ENCODE measurements at regions not wholly inside any gene's neighbourhood (a gene's known extent, or its start where the extent isn't known, plus 50 kb on each side); places are given as distances from the start of the nearest gene placed in this dataset.

- Histone ChIP-seq H3K9me3 (ENCODE audit: control insufficient read depth in 2 of 3, insufficient read depth in 1 of 3, low read length in 3 of 3) (peaks cover 0 to 5% (median 0%) of the 10 kb centered on the region in 3 donors), H3K27ac (ENCODE audit: low read depth in 2 of 2, low read length in 2 of 2) (no peak overlapping the region), H3K4me1 (ENCODE audit: control insufficient read depth in 2 of 3, insufficient read depth in 2 of 3, low read depth in 1 of 3, low read length in 3 of 3) (no peaks in the 10 kb centered on the region), H3K9ac (ENCODE audit: low read length in 3 of 3) (no peak overlapping the region), H3K36me3 (ENCODE audit: control insufficient read depth in 2 of 3, insufficient read depth in 3 of 3, low read length in 3 of 3) (no peaks in the 10 kb centered on the region), H3K4me3 (ENCODE audit: low read length in 3 of 3) (no peak overlapping the region), H3K27me3 (ENCODE audit: control insufficient read depth, insufficient read depth, low read length) (no peaks in the 10 kb centered on the region)
- intact Hi-C loops (cut with DNase I) = no loop called here
- DNase-seq (no peak), FAIRE-seq (no peak)
- no peak for TF ChIP-seq CTCF (IDR thresholded peaks at IDR 0.05; ENCODE audit: borderline replicate concordance, extremely low read depth, insufficient read depth)
Measured at GRCh38 chr9:86670536-86670935, 276.8 kb downstream of the GAS1 start.

GRCh38 chr9:86670076-86670475 lies 277.2 kb downstream of the GAS1 start:
- FAIRE-seq = no peak
- no peak for DNase-seq

GRCh38 chr9:86669422-86669821 lies 277.9 kb downstream of the GAS1 start:
- H3K9ac ChIP-seq (ENCODE audit: low read length in 3 of 3) = no peak overlapping the region
- no peaks in the 10 kb centered on the region for H3K27me3 ChIP-seq (ENCODE audit: control insufficient read depth, insufficient read depth, low read length)
- FAIRE-seq (no peak), DNase-seq (peak in 1 of 5 donors; percentile 25)
- no peaks in the 10 kb centered on the region for H3K36me3 ChIP-seq (ENCODE audit: control insufficient read depth in 2 of 3, insufficient read depth in 3 of 3, low read length in 3 of 3)
- no peak for TF ChIP-seq CTCF (IDR thresholded peaks at IDR 0.05; ENCODE audit: borderline replicate concordance, extremely low read depth, insufficient read depth)
- H3K9me3 ChIP-seq (ENCODE audit: control insufficient read depth in 2 of 3, insufficient read depth in 1 of 3, low read length in 3 of 3) = peaks cover 0 to 5% (median 0%) of the 10 kb centered on the region in 3 donors
- H3K27ac ChIP-seq (ENCODE audit: low read depth in 2 of 2, low read length in 2 of 2) = no peak overlapping the region
- H3K4me1 ChIP-seq (ENCODE audit: control insufficient read depth in 2 of 3, insufficient read depth in 2 of 3, low read depth in 1 of 3, low read length in 3 of 3) = no peaks in the 10 kb centered on the region
- intact Hi-C loops (cut with DNase I) = no loop called here
- H3K4me3 ChIP-seq (ENCODE audit: low read length in 3 of 3) = no peak overlapping the region

More at GRCh38 chr9:86670076-86670475, 277.2 kb downstream of the GAS1 start:
- H3K36me3 ChIP-seq (ENCODE audit: control insufficient read depth in 2 of 3, insufficient read depth in 3 of 3, low read length in 3 of 3) = no peaks in the 10 kb centered on the region
- H3K9ac ChIP-seq (ENCODE audit: low read length in 3 of 3) = no peak overlapping the region
- H3K27ac ChIP-seq (ENCODE audit: low read depth in 2 of 2, low read length in 2 of 2) = no peak overlapping the region
- H3K4me1 ChIP-seq (ENCODE audit: control insufficient read depth in 2 of 3, insufficient read depth in 2 of 3, low read depth in 1 of 3, low read length in 3 of 3) = no peaks in the 10 kb centered on the region
- no peak for TF ChIP-seq CTCF (IDR thresholded peaks at IDR 0.05; ENCODE audit: borderline replicate concordance, extremely low read depth, insufficient read depth)
- intact Hi-C loops (cut with DNase I) = no loop called here
- no peak overlapping the region for H3K4me3 ChIP-seq (ENCODE audit: low read length in 3 of 3)
- H3K9me3 ChIP-seq (ENCODE audit: control insufficient read depth in 2 of 3, insufficient read depth in 1 of 3, low read length in 3 of 3) = peaks cover 0 to 5% (median 0%) of the 10 kb centered on the region in 3 donors
- no peaks in the 10 kb centered on the region for H3K27me3 ChIP-seq (ENCODE audit: control insufficient read depth, insufficient read depth, low read length)

DNA sequence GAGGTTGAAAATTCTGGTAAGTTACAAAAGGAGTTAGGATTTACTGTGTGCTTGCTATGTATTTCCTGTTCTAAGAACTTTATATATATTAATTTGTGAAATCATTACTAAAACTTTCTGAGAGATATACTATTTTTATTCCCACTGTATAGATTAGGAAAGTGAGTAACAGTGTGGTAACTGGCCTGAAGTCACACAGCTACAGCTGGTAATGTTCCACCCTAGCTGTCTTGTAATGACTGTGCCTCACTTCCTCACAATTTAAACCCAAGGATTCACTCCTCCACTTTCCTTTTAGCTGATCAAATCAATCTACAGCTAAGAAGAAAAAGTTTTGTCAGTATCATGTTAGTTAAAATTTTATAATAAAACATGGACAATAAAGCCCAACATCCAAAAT lies 278.8 kb downstream of the GAS1 start:
- Histone ChIP-seq H3K27ac (ENCODE audit: low read depth in 2 of 2, low read length in 2 of 2) (no peak overlapping the region), H3K27me3 (ENCODE audit: control insufficient read depth, insufficient read depth, low read length) (no peaks in the 10 kb centered on the region), H3K4me3 (ENCODE audit: low read length in 3 of 3) (no peak overlapping the region), H3K9ac (ENCODE audit: low read length in 3 of 3) (no peak overlapping the region), H3K36me3 (ENCODE audit: control insufficient read depth in 2 of 3, insufficient read depth in 3 of 3, low read length in 3 of 3) (no peaks in the 10 kb centered on the region), H3K4me1 (ENCODE audit: control insufficient read depth in 2 of 3, insufficient read depth in 2 of 3, low read depth in 1 of 3, low read length in 3 of 3) (no peaks in the 10 kb centered on the region), H3K9me3 (ENCODE audit: control insufficient read depth in 2 of 3, insufficient read depth in 1 of 3, low read length in 3 of 3) (peaks cover 0 to 5% (median 0%) of the 10 kb centered on the region in 3 donors)
- DNase-seq = no peak
- intact Hi-C loops (cut with DNase I) = no loop called here
- no peak for FAIRE-seq
- TF ChIP-seq CTCF (IDR thresholded peaks at IDR 0.05; ENCODE audit: borderline replicate concordance, extremely low read depth, insufficient read depth) = no peak
